ENCODE measurements at regions not wholly inside any gene's neighbourhood (a gene's known extent, or its start where the extent isn't known, plus 50 kb on each side); places are given as distances from the start of the nearest gene placed in this dataset.

DNA sequence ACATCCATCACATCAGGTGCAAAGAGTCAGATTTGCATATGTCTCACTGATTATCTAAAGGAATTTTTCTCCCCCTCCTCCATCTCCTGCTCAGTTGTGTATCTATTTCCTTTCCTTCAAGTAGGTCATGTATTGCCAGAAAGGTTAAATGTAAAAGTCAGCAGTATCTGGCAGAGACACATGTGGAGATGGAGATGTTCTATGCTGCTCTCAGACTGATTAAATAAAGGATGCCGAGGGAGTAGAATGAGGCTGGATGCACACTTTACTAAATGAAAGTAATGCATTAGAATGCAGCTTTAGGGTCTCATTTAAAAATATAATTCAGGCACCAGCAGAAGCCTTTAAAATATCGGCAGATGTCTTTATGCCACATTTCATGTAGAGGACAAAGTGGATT is 555.3 kb downstream of the RNF144A start:
- TF ChIP-seq, protein P1, sequence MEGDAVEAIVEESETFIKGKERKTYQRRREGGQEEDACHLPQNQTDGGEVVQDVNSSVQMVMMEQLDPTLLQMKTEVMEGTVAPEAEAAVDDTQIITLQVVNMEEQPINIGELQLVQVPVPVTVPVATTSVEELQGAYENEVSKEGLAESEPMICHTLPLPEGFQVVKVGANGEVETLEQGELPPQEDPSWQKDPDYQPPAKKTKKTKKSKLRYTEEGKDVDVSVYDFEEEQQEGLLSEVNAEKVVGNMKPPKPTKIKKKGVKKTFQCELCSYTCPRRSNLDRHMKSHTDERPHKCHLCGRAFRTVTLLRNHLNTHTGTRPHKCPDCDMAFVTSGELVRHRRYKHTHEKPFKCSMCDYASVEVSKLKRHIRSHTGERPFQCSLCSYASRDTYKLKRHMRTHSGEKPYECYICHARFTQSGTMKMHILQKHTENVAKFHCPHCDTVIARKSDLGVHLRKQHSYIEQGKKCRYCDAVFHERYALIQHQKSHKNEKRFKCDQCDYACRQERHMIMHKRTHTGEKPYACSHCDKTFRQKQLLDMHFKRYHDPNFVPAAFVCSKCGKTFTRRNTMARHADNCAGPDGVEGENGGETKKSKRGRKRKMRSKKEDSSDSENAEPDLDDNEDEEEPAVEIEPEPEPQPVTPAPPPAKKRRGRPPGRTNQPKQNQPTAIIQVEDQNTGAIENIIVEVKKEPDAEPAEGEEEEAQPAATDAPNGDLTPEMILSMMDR (conservative IDR thresholded peaks at IDR 0.05; ENCODE audit: low read depth, low read length) = no peak
- no peak overlapping the region for H3K4me3 ChIP-seq (ENCODE audit: low read length)
- no peak for DNase-seq (ENCODE audit: low read depth)

DNA sequence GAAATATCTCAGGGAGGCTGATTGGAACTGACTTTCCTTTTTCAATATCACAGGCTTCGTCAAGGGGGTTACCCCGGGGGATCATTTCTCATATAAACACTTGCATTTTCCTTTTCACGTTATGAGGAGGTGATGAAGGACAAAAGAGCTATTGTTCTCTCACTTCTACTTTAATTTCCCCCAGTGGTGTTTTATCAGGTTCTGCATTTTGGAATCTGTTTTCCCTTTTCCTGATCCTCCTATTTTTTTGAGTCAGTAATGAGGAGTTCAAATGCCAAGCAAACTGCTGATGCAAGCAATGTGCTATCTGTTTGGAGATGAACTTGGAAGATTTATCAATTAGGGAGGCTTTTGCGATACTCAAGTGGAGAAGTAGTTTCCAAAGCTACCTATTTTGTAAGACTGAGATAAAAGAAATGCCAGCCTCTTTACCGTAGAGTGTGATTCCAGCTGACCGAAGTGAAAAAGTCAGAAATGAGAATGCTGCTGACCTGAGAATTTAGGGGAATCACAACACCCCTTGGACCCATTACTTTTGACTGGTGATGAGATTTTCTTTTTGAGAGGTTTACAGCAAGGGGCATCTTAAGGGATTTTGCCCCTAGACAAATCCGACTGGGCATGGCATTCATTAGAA is 556.0 kb downstream of the RNF144A start:
- TF ChIP-seq, protein P1 (conservative IDR thresholded peaks at IDR 0.05; ENCODE audit: low read depth, low read length) = no peak
- H3K4me3 ChIP-seq (ENCODE audit: low read length) = no peak overlapping the region
- DNase-seq (ENCODE audit: low read depth) = no peak

DNA sequence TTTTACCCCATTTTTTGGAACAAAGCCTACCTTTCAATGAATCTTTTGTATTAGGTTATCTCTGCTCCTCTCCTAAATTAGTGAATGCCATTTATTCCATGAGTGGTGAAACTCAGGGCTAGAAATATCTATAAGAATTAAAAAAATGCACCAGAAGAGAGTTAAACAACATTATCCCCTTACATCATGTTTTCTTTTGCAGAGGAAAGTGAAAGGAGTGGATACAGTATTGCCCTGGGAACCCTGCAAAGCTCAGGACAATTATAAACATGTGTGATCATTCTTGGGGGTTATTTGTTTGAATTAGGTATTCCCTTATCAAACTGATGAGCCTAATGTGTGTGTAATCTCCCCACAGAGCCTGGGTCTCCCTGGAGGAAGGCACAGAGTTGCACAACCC is 559.2 kb downstream of the RNF144A start:
- H3K4me3 ChIP-seq (ENCODE audit: low read length) = no peak overlapping the region
- no peak for DNase-seq (ENCODE audit: low read depth)
- TF ChIP-seq, protein P1 (conservative IDR thresholded peaks at IDR 0.05; ENCODE audit: low read depth, low read length) = no peak

DNA sequence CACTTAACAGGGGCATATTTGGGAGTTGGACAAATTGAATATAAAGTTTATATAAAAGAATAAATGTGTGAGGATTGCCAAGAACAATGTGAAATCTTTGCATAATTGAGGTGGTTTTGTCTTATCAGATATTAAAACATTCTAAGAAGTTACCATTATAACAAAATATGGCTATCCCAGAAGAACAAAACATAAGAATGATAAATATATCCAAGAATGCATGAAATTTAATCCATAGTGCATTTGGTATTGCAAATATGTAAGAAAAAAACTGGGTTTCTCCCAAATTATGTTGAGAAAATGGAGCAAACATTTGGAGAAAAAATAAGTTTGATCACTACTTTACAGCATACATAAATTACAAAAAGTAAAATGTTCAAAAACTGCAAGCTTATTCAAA is 562.4 kb downstream of the RNF144A start:
- TF ChIP-seq, protein P1 (conservative IDR thresholded peaks at IDR 0.05; ENCODE audit: low read depth, low read length) = no peak
- H3K4me3 ChIP-seq (ENCODE audit: low read length) = no peak overlapping the region

DNA sequence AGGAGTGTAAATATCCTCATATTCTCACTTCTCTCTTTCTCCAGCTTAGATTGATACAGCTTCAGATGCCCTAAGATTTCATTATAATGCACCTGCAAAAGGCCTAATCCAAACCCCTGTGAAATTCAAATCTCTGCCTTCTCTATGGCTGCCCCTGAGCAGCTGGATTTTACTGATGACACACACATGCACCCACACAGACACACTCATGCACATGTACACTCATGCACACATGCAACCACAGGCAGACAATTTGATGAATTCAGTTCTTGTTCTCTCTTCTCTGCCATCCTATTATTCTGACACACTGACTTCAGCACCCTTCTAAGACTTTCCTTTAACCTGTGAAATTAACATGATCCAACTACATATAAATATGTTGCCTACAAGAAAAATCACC is 563.2 kb downstream of the RNF144A start:
- TF ChIP-seq, protein P1 (conservative IDR thresholded peaks at IDR 0.05; ENCODE audit: low read depth, low read length) = no peak
- H3K4me3 ChIP-seq (ENCODE audit: low read length) = no peak overlapping the region
- no peak for DNase-seq (ENCODE audit: low read depth)

More for the DNA sequence above, 562.4 kb downstream of the RNF144A start:
- DNase-seq (ENCODE audit: low read depth) = no peak

DNA sequence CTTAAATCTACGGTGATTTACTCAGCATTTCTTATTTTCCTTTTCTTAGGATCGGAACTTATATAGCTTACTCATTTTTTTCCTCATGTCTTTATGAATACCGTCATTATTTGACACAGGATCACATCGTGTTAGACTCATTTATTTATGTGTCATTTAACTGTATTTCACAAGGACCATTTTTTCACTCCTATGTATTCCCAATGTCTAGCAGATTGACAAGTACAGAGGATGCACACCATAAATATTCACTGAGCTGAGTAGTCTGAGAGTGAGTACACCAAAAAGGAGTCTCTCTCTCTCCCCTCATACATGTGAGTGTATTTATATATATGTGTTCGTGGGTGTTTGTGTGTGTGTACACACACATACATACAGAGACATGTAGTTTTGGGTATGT is 573.5 kb downstream of the RNF144A start:
- TF ChIP-seq, protein P1 (conservative IDR thresholded peaks at IDR 0.05; ENCODE audit: low read depth, low read length) = no peak
- DNase-seq (ENCODE audit: low read depth) = no peak
- no peak overlapping the region for H3K4me3 ChIP-seq (ENCODE audit: low read length)

DNA sequence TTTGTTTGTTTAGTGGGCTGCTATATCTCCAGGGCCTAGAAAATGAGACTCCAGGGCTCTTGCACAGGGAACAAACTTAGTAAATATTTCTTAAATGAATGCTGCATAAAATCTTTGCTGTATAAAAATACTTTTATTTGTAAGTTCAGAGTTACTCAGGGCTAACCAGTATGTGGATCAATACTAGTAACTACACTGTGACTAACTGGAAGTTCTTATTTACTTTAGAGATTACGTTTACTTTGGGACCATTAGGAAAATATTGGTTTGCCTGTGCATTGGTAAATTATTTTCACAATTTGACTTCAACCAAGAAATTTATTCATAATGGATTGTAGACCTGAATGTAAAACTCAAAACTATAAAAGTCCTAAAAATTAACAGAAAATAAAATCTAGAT is 575.5 kb downstream of the RNF144A start:
- TF ChIP-seq, protein P1 (conservative IDR thresholded peaks at IDR 0.05; ENCODE audit: low read depth, low read length) = no peak
- H3K4me3 ChIP-seq (ENCODE audit: low read length) = no peak overlapping the region
- DNase-seq (ENCODE audit: low read depth) = no peak

Measured in retinal pigment epithelial cell (primary cell).